Progenitor cell of endocrine pancreas (in vitro differentiated cells): ENCODE measurements at regions not wholly inside any gene's neighbourhood (a gene's known extent, or its start where the extent isn't known, plus 50 kb on each side); places are given as distances from the start of the nearest gene placed in this dataset.

Source experiments
- DNase-seq: peaks from one replicate; pipeline ENCODE4 v3.0.0; 2021; ENCODE audit warnings: low spot score; ENCODE audit not compliant: unreplicated experiment
- H3K27ac Mint-ChIP-seq: 2 replicates; pipeline ENCODE4 v1.8.0; 2021; ENCODE audit warnings: mild to moderate bottlenecking, moderate library complexity, mixed read lengths
- H3K27me3 Mint-ChIP-seq: 2 replicates; pipeline ENCODE4 v1.8.0; 2021; ENCODE audit warnings: mixed read lengths
- H3K36me3 Mint-ChIP-seq: 2 replicates; pipeline ENCODE4 v1.8.0; 2022; ENCODE audit warnings: mixed read lengths; ENCODE audit not compliant: insufficient read depth
- H3K4me1 Mint-ChIP-seq: 2 replicates; pipeline ENCODE4 v1.8.0; 2021; ENCODE audit warnings: low read depth, mixed read lengths
- H3K4me3 Mint-ChIP-seq: 2 replicates; pipeline ENCODE4 v1.8.0; 2021; ENCODE audit warnings: low read depth, mild to moderate bottlenecking, moderate library complexity, mixed read lengths
- H3K9me3 Mint-ChIP-seq: 2 replicates; pipeline ENCODE4 v1.8.0; 2021; ENCODE audit warnings: low read depth, mixed read lengths
- TF ChIP-seq, protein P1 (sequence below): fragments of 200-600 bp; sonication (generic); IDR thresholded peaks from one replicate; pipeline ENCODE4 v1.5.0; 2021; ENCODE audit warnings: antibody characterized with exemption, mild to moderate bottlenecking; ENCODE audit not compliant: unreplicated experiment

DNA sequence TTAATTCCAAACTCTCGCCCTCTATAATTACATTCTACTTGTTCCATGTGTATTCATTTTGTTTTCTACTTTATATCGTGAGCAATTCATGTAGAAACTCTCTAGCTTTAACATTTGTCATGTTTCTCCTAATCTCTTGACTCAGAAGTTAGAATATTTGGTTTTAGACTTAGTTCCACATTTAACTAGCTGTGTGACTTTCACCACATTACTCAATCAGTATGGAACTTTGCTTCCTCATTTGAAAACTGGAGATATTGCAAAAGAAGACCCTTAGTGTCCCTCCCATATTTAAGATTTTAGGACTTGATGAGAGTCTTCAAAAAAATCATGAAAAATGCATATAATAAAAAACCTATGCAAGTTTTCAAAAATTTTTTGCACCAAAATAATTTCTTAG is 447.5 kb downstream of the GXYLT1 start:
- Mint-ChIP-seq H3K27ac (no peak overlapping the region), H3K4me1 (no peaks in the 10 kb centered on the region), H3K4me3 (no peak overlapping the region), H3K36me3 (no peaks in the 10 kb centered on the region), H3K9me3 (no peaks in the 10 kb centered on the region), H3K27me3 (no peaks in the 10 kb centered on the region)
- TF ChIP-seq, protein P1, sequence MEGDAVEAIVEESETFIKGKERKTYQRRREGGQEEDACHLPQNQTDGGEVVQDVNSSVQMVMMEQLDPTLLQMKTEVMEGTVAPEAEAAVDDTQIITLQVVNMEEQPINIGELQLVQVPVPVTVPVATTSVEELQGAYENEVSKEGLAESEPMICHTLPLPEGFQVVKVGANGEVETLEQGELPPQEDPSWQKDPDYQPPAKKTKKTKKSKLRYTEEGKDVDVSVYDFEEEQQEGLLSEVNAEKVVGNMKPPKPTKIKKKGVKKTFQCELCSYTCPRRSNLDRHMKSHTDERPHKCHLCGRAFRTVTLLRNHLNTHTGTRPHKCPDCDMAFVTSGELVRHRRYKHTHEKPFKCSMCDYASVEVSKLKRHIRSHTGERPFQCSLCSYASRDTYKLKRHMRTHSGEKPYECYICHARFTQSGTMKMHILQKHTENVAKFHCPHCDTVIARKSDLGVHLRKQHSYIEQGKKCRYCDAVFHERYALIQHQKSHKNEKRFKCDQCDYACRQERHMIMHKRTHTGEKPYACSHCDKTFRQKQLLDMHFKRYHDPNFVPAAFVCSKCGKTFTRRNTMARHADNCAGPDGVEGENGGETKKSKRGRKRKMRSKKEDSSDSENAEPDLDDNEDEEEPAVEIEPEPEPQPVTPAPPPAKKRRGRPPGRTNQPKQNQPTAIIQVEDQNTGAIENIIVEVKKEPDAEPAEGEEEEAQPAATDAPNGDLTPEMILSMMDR: no peak
- DNase-seq: no peak

DNA sequence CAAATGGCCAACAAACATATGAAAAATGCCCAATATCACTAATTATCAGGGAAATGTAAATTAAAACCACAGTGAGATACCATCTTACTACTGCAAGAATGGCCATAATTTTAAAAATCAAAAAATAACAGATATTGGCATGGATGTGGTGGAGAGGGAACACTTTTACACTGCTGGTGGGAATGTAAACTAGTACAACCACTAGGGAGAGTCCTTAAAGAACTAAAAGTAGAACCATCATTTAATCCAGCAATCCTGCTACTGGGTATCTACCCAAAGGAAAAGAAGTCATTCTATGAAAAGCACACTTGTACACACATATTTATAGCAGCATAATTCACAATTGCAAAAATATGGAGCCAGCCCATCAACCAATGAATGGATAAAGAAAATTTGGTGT is 459.7 kb downstream of the GXYLT1 start:
- no peak for DNase-seq
- TF ChIP-seq, protein P1: no peak
- Mint-ChIP-seq H3K4me1 (no peaks in the 10 kb centered on the region), H3K27ac (no peak overlapping the region), H3K27me3 (no peaks in the 10 kb centered on the region), H3K4me3 (no peak overlapping the region), H3K36me3 (no peaks in the 10 kb centered on the region), H3K9me3 (no peaks in the 10 kb centered on the region)

DNA sequence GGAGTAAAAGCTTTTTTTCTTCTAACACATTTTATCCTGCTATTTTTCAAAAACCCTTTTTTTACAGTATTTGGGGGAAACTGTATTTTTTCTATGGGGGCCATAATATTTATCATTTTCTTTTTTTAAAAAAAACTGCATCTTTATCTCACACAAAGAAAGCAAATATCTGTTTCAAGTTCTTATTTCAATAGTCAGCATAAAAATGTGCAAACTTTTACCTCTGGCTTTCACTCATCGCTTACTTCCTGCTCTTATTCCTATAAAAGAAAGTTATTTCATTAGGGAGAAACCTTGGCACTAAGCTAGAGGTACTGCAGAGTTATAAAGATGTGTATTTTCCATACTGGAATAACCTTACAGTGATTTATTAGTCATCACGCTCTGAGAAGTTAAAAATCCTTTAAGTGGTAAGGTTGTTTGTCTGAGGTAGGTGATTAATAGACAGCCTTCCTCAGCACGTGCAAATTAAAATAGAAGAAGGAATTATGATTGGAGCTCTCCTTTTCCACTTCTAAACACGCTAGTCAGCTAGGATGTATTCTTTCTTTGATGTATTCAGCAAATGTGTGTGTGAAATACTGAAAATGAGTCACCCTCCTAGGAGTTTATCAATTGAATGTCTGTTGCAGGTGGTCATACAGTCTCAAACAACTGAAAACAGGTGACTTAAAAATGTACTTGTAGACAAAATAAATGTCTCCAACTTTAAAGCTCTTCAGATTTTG is 461.0 kb downstream of the GXYLT1 start:
- Mint-ChIP-seq H3K4me1 (no peaks in the 10 kb centered on the region), H3K27me3 (no peaks in the 10 kb centered on the region), H3K27ac (no peak overlapping the region), H3K4me3 (no peak overlapping the region), H3K9me3 (no peaks in the 10 kb centered on the region), H3K36me3 (no peaks in the 10 kb centered on the region)
- TF ChIP-seq, protein P1: no peak
- no peak for DNase-seq

DNA sequence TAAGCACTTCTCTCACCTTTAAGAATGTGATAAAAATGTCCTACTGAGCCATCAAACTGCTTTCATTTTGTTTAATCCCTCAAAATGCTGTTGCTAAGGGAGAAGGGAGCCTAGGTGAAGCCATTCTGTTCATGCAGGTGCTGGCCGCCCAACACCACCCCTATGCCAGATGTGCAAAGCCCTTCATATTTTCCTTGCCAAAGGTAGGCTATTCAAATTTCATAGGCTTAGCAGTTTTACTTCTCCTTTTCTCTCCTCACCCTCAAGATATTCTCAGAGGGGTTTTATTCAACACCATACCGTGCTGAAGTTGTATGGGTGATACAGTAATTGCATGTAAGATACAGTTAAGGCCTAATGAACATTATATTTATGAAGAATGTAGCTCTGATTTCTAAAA is 461.7 kb downstream of the GXYLT1 start:
- H3K4me1 Mint-ChIP-seq: no peaks in the 10 kb centered on the region

DNA sequence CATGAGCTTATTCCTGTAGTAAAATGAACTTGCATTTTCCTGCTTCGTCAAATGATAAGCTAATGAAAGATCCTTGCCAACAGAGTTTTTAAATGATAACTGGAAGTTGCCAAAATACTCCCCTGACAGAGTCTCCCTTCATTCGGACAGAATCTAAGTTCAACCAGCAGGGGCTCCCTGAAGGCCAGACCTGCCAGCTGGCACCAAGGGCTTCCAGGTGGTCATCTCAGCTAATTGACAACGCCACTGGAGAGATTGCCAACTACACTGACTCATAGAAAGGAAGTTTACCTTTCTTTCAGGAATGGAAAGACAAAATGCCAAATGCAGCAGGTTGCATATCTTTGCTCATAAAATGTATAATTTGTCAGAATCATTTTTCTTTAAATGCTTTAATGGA is 462.8 kb downstream of the GXYLT1 start:
- Mint-ChIP-seq H3K9me3 (peaks cover 3% of the 10 kb centered on the region), H3K4me1 (no peaks in the 10 kb centered on the region), H3K27me3 (no peaks in the 10 kb centered on the region), H3K4me3 (no peak overlapping the region), H3K27ac (no peak overlapping the region), H3K36me3 (no peaks in the 10 kb centered on the region)
- TF ChIP-seq, protein P1: no peak
- no peak for DNase-seq

More for the DNA sequence above, 461.7 kb downstream of the GXYLT1 start:
- Mint-ChIP-seq H3K36me3 (no peaks in the 10 kb centered on the region), H3K27ac (no peak overlapping the region), H3K9me3 (peaks cover 3% of the 10 kb centered on the region), H3K27me3 (no peaks in the 10 kb centered on the region), H3K4me3 (no peak overlapping the region)
- TF ChIP-seq, protein P1: no peak
- no peak for DNase-seq
